ENCODE measurements at regions not wholly inside any gene's neighbourhood (a gene's known extent, or its start where the extent isn't known, plus 50 kb on each side); places are given as distances from the start of the nearest gene placed in this dataset.

DNA sequence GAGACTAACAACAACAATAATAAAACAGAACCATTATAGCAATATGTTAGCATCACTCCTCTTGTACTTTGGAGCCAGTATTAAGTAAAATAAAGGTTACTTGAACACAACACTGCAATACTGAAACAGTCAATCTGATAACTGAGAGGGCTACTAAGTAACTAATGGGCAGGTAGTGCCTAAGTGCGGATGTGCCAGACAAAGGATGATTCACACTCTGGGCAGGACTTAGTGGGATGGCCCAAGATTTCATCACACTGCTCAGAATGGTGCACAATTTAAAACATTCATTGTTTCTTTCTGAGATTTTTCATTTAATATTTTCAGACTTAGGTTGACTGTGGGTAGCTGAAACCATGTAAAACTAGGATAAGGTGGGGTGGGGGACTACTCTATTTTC, 131.9 kb upstream of the CAND1 start:
- FAIRE-seq (no peak), DNase-seq (ENCODE audit: extremely low read depth in 1 of 4, low spot score in 3 of 4) (no peak), ATAC-seq (no peak)
- intact Hi-C loops (cut with micrococcal nuclease), result no loop called here
- Histone ChIP-seq H3K9me3 (replicated peaks; ENCODE audit: control insufficient read depth, insufficient read depth, low read depth, low read length) (no peaks in the 10 kb centered on the region), H3K36me3 (ENCODE audit: control insufficient read depth, insufficient read depth, low read length) (no peaks in the 10 kb centered on the region), H3K4me1 (replicated peaks in 1 of 2; ENCODE audit: control insufficient read depth in 2 of 2, insufficient read depth in 2 of 2, low read length in 2 of 2) (no peaks in the 10 kb centered on the region), H3K27ac (ENCODE audit: extremely low read depth, low read depth, low read length) (no peak overlapping the region), H3K9me1 (ENCODE audit: control insufficient read depth, insufficient read depth, low read length) (no peaks in the 10 kb centered on the region), H3K79me2 (ENCODE audit: control insufficient read depth, insufficient read depth, low read length) (no peaks in the 10 kb centered on the region), H3K9ac (ENCODE audit: insufficient read depth in 1 of 2, low read depth in 2 of 2, low read length in 2 of 2) (no peak overlapping the region), H4K20me1 (replicated peaks; ENCODE audit: control insufficient read depth, insufficient read depth, low read length) (no peaks in the 10 kb centered on the region), H3K4me2 (ENCODE audit: insufficient read depth, low read length) (no peak overlapping the region), H3K4me3 (no peak overlapping the region), H3K27me3 (ENCODE audit: control insufficient read depth in 2 of 2, insufficient read depth in 2 of 2, low read length in 2 of 2) (no peaks in the 10 kb centered on the region), H2AFZ (ENCODE audit: low read depth, low read length) (no peak overlapping the region)
- in situ Hi-C loops (cut with MboI), result no loop called here
- no TSS peak for BruUV-seq (replicated peaks)
- POLR2A ChIA-PET, result interaction anchor here (1.0 kb wide), 1 partner anchor 10 kb away, joined by 3 read pairs; no protein-coding TSS in a partner anchor
- CTCF ChIA-PET (ENCODE audit: low intra/inter-chr PET ratio), result no interaction called here
- 6% methylated on average over 1 of the region's 1 CpG for WGBS (ENCODE audit: insufficient coverage, low coverage, missing lambda C conversion rate)
- no peak for TF ChIP-seq BRD9 (IDR thresholded peaks at IDR 0.05; ENCODE audit: low read depth, partially characterized antibody)
- no peak for TF ChIP-seq STAT6 (CRISPR knock-in tag; IDR thresholded peaks at IDR 0.05)
- TF ChIP-seq GTF2A2 (tag; IDR thresholded peaks at IDR 0.05), result no peak
- no peak for TF ChIP-seq TRIM28 (IDR thresholded peaks at IDR 0.05)
- TF ChIP-seq NR2C2 (CRISPR knock-in tag; IDR thresholded peaks at IDR 0.05), result no peak
- no peak for TF ChIP-seq NR2C2 (tag; IDR thresholded peaks at IDR 0.05)
- TF ChIP-seq ILF3 (IDR thresholded peaks at IDR 0.05; ENCODE audit: borderline replicate concordance), result no peak
- no peak for TF ChIP-seq POLR2G (IDR thresholded peaks at IDR 0.05; ENCODE audit: low read depth, low read length)
- no peak for TF ChIP-seq ZNF134 (CRISPR knock-in tag; conservative IDR thresholded peaks at IDR 0.05)
- TF ChIP-seq, protein P1, sequence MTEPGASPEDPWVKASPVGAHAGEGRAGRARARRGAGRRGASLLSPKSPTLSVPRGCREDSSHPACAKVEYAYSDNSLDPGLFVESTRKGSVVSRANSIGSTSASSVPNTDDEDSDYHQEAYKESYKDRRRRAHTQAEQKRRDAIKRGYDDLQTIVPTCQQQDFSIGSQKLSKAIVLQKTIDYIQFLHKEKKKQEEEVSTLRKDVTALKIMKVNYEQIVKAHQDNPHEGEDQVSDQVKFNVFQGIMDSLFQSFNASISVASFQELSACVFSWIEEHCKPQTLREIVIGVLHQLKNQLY (CRISPR knock-in tag; conservative IDR thresholded peaks at IDR 0.05), result no peak
- no peak for TF ChIP-seq ZNF766 (CRISPR knock-in tag; conservative IDR thresholded peaks at IDR 0.05)
- no peak for TF ChIP-seq CSDE1 (IDR thresholded peaks at IDR 0.05)
- no peak for TF ChIP-seq NFIX (CRISPR knock-in tag; IDR thresholded peaks at IDR 0.05; ENCODE audit: low read depth)
- TF ChIP-seq ATF6 (CRISPR knock-in tag; IDR thresholded peaks at IDR 0.05), result no peak
- TF ChIP-seq BCL6 (CRISPR knock-in tag; IDR thresholded peaks at IDR 0.05), result no peak
- TF ChIP-seq CHD4 (IDR thresholded peaks at IDR 0.05; ENCODE audit: insufficient read depth, insufficient replicate concordance, low read depth, low read length, poor library complexity, severe bottlenecking), result no peak

Data from K562 (cell line).